ENCODE measurements at regions not wholly inside any gene's neighbourhood (a gene's known extent, or its start where the extent isn't known, plus 50 kb on each side); places are given as distances from the start of the nearest gene placed in this dataset.

DNA sequence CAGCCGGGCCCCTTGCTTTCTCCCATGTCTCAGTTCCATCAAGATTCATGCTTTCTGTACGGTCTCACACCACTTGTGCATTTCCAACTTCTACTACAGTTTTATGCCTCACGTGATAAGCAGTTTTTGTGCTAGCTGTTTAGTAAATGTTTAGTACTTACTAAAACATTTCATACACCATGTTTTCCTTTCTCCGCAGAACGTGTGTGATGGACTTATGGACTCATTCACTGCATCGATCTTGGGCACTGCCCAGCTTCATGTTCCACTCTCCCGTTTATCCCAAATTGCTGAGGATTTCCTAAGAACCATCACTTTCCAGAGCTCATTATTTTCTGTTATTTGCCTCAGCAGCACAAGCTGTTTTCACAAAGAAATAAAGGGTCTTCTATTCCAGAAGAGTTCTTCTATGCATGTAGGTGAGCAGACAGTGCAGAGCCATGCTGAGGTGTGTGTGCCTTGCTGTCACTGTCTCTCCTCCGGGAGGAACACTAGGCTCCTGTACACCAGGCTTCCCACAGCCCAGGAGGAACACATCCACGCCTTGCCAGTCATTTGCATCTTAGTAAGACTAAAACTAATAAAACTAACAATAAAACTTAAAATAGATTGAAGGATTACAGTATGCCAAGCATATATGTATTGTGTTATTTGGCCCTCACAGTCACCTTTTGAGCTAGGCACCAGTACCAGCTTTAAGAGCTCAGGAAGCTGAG lies 90.3 kb upstream of the EEA1 start:
- no peaks in the 10 kb centered on the region for H3K27me3 ChIP-seq
- no peak overlapping the region for H3K4me3 ChIP-seq
- TF ChIP-seq EP300 (IDR thresholded peaks at IDR 0.05), result no peak
- TF ChIP-seq POLR2A (IDR thresholded peaks at IDR 0.05), result no peak
- TF ChIP-seq, protein P1, sequence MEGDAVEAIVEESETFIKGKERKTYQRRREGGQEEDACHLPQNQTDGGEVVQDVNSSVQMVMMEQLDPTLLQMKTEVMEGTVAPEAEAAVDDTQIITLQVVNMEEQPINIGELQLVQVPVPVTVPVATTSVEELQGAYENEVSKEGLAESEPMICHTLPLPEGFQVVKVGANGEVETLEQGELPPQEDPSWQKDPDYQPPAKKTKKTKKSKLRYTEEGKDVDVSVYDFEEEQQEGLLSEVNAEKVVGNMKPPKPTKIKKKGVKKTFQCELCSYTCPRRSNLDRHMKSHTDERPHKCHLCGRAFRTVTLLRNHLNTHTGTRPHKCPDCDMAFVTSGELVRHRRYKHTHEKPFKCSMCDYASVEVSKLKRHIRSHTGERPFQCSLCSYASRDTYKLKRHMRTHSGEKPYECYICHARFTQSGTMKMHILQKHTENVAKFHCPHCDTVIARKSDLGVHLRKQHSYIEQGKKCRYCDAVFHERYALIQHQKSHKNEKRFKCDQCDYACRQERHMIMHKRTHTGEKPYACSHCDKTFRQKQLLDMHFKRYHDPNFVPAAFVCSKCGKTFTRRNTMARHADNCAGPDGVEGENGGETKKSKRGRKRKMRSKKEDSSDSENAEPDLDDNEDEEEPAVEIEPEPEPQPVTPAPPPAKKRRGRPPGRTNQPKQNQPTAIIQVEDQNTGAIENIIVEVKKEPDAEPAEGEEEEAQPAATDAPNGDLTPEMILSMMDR (IDR thresholded peaks at IDR 0.05), result no peak
- 94% methylated on average over 9 of the region's 9 CpGs for WGBS, 2 donors
- no peaks in the 10 kb centered on the region for H3K36me3 ChIP-seq
- no peaks in the 10 kb centered on the region for H3K9me3 ChIP-seq
- no peak overlapping the region for H3K27ac ChIP-seq
- DNase-seq (ENCODE audit: low spot score in 2 of 2), result no peak
- H3K4me1 ChIP-seq, result no peaks in the 10 kb centered on the region

DNA sequence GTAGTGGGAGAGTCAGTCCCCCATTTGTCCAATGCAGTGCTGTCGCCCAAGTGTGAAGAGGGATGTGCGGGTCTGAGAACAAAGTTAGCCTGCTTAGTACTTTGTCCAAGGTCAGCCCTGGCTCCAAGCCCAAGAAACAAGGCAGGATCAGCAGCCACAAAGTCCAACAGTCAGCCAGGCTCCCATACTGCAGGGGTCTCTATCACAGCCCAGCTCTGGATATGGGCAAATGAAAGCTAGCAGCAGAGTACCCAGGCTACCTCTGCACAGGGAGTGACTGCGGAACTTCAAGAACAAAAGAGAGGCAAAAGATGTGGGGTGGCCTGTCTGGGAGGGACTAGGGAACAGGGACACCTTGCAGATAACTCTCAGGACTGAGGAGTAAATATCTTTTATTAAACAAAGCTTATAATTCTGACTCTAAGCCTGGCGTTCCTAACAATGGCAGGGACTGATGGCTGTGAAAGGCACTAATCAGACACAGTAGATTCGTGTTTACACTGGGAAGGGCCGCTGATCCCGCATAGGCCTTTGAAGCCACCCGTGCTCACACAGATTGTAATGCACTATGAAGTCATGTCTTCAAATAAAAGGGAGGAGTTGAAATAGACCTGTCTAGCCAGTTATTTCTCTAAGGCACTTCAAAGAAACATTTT lies 91.0 kb upstream of the EEA1 start:
- Histone ChIP-seq H3K4me3 (no peak overlapping the region), H3K4me1 (no peaks in the 10 kb centered on the region), H3K27me3 (no peaks in the 10 kb centered on the region), H3K9me3 (no peaks in the 10 kb centered on the region), H3K36me3 (no peaks in the 10 kb centered on the region), H3K27ac (no peak overlapping the region)
- TF ChIP-seq, protein P1 (IDR thresholded peaks at IDR 0.05), result no peak
- TF ChIP-seq EP300 (IDR thresholded peaks at IDR 0.05), result no peak
- TF ChIP-seq POLR2A (IDR thresholded peaks at IDR 0.05), result no peak
- DNase-seq (ENCODE audit: low spot score in 2 of 2), result no peak
- WGBS, 2 donors, result 69 to 72% methylated on average over 8 of the region's 8 CpGs

DNA sequence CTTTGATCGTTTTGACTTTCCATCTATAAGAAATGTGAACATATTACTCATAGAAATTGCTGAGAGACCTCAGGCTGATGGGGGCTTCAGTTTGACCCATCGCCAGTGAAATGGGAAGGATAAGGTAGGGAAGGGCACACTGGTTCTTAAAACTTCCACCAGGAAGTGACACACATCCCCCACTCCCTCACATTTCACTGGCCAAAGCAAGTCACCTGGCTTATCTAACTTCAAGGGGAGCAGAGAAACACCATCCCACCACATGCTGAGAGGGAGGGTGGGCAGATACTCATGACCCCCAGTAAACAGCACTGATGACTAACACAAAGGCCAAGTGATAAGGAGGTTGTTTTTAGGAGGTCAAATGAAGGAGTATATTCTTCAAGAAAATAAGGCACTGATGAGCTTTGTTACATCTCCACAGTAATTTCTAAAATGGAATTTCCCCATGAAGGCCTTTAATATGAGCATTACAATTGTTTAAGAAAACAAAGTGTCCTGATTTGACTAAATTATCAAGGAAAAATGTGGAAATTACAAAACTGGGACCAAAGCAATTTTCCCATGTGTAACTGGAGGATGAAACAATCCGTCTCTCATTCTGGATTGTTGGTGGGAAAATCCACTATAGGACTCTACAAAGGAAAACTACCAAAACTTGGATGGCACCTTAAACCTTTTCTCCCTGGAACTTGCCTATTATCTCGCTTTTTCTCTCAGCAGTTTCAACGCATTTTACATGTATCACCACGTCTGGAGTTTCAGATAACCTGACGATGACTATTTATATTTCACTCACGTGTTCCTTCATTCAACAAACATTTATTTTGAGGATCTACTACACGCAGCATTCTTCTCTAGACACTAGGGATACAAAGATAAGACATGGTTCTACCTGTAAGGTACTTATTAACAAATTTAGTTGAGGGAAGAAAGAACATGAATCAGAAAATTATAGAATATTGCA lies 91.8 kb upstream of the EEA1 start:
- H3K4me1 ChIP-seq, result no peaks in the 10 kb centered on the region
- TF ChIP-seq EP300 (IDR thresholded peaks at IDR 0.05) (no peak), POLR2A (IDR thresholded peaks at IDR 0.05) (no peak)
- TF ChIP-seq, protein P1 (IDR thresholded peaks at IDR 0.05), result no peak
- H3K27me3 ChIP-seq, result no peaks in the 10 kb centered on the region
- DNase-seq (ENCODE audit: low spot score in 2 of 2), result no peak
- 78 to 84% methylated on average over 9 of the region's 9 CpGs for WGBS, 2 donors
- H3K9me3 ChIP-seq, result no peaks in the 10 kb centered on the region
- H3K27ac ChIP-seq, result no peak overlapping the region
- no peak overlapping the region for H3K4me3 ChIP-seq
- no peaks in the 10 kb centered on the region for H3K36me3 ChIP-seq

DNA sequence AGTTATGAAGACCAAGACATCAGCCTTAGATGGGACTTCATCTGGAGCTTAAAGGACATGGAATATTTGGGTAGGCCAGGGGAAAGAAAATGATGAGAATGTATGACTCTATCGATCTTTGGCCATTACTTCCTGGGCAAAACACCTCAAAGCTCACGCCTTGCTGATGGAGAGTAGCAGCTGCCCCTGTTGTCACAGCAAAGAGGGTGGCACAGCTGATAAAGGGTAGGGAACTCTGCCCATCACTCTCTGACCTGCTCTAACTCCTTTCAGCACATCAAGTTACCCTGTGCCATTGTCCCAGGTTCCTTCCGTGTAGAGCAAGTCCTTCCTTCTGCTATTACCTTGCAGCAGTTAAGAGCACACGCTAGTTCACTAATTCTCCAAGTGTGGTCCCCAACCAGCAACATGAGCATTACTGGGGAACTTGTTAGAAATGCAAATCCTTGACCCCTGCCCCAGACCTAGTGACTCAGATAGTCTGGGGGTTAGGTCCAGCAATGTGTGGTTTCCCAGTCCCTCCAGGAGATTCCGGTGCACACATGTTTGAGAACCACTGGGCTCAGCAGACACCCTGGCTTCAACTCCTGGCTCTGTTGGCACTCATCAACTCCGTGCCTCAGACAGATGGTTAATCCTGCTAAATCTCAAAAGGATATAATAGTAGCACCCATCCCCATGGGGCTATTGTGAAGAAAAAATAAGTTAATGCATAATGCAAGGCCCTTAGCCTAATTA lies 93.7 kb upstream of the EEA1 start:
- H3K4me3 ChIP-seq, result no peak overlapping the region
- H3K4me1 ChIP-seq, result no peaks in the 10 kb centered on the region
- TF ChIP-seq POLR2A (IDR thresholded peaks at IDR 0.05), result no peak
- TF ChIP-seq, protein P1 (IDR thresholded peaks at IDR 0.05), result no peak
- no peak for TF ChIP-seq EP300 (IDR thresholded peaks at IDR 0.05)
- H3K36me3 ChIP-seq, result no peaks in the 10 kb centered on the region
- H3K27me3 ChIP-seq, result no peaks in the 10 kb centered on the region
- DNase-seq (ENCODE audit: low spot score in 2 of 2), result no peak
- no peak overlapping the region for H3K27ac ChIP-seq
- 93 to 97% methylated on average over 6 of the region's 6 CpGs for WGBS, 2 donors
- no peaks in the 10 kb centered on the region for H3K9me3 ChIP-seq

All from tibial nerve (tissue), 4 donors.